HCT116 (cell line): ENCODE measurements at regions not wholly inside any gene's neighbourhood (a gene's known extent, or its start where the extent isn't known, plus 50 kb on each side); places are given as distances from the start of the nearest gene placed in this dataset.

Experiments used
- ATAC-seq: fragments of 200-7000 bp; cut with Tn5 transposase; 2 replicates; pipeline ENCODE4 v1.9.1; 2020; ENCODE audit warnings: mild to moderate bottlenecking, moderate library complexity
- BruUV-seq: library from RNA; stranded (reverse); fragments of 400-500 nt; replicated peaks from 2 replicates; lab custom pipeline; 2021; lab: Mats Ljungman, UMichigan
- CTCF ChIA-PET: fragments of 300-600 bp; sonication (Branson Sonifier 250); formaldehyde crosslinking; loops from one replicate; lab custom pipeline; 2021; ENCODE audit warnings: antibody characterized with exemption; lab: Charles Lee
- POLR2A ChIA-PET: fragments of 300-600, 350-600 bp; sonication (Branson Sonifier 250); formaldehyde crosslinking; loops from one replicate; lab custom pipeline; 2021; ENCODE audit warnings: antibody characterized with exemption; lab: Charles Lee
- RAD21 ChIA-PET, 2 experiments: fragments of 300-600 bp; sonication (Branson Sonifier 250); formaldehyde crosslinking; loops; one replicate each; lab custom pipeline; 2023; ENCODE audit warnings: low total read pairs in 2 of 2; ENCODE audit not compliant: uncharacterized antibody in 2 of 2, unreplicated experiment in 2 of 2, low non-redundant PET in 1 of 2; lab: Charles Lee
- DNase-seq: peaks from one replicate; pipeline ENCODE4 v3.0.0-alpha.2; 2010; ENCODE audit warnings: low read depth, low spot score
- H2AFZ ChIP-seq: fragments of 200-600 bp; shearing (Covaris generic), sonication (generic); 2 replicates; pipeline ENCODE4 v1.6.1; 2017; ENCODE audit warnings: low read depth, mixed run types, mixed read lengths, antibody characterized with exemption, low read length; ENCODE audit not compliant: poor library complexity, severe bottlenecking
- H3K27ac ChIP-seq: 2 replicates; pipeline ENCODE4 v1.5.1; 2012; ENCODE audit warnings: low read depth, low read length
- H3K27me3 ChIP-seq: fragments of 200-600 bp; sonication (generic); 2 replicates; pipeline ENCODE4 v1.6.1; 2016; ENCODE audit warnings: mixed run types, low read length, mixed read lengths; ENCODE audit not compliant: insufficient read depth
- H3K36me3 ChIP-seq, 2 experiments: fragments of 200-500 bp in 1 of 2; fragments of 200-600 bp in 1 of 2; sonication (Bioruptor generic) in 1 of 2; sonication (generic) in 1 of 2; 2 replicates each; pipeline versions ENCODE4 v1.5.1 to v1.6.1; 2014 to 2016; ENCODE audit warnings: low read length in 2 of 2, inconsistent platforms in 1 of 2, mixed read lengths in 1 of 2, mixed run types in 1 of 2; ENCODE audit not compliant: insufficient read depth in 2 of 2, control insufficient read depth in 1 of 2
- H3K4me1 ChIP-seq, 2 experiments: fragments of 200-600 bp in 1 of 2; sonication (generic) in 1 of 2; 2 replicates each; pipeline versions ENCODE4 v1.5.1 to v1.6.1; 2012 to 2017; ENCODE audit warnings: low read length in 2 of 2, inconsistent platforms in 1 of 2, mild to moderate bottlenecking in 1 of 2, mixed read lengths in 1 of 2, mixed run types in 1 of 2, moderate library complexity in 1 of 2; ENCODE audit not compliant: insufficient read depth in 2 of 2, control insufficient read depth in 1 of 2
- H3K4me2 ChIP-seq: fragments of 200-600 bp; sonication (generic); 2 replicates; pipeline ENCODE4 v1.6.1; 2017; ENCODE audit warnings: mixed run types, low read length, mixed read lengths
- H3K4me3 ChIP-seq, 2 experiments: fragments of 200-600 bp in 1 of 2; sonication (generic) in 1 of 2; replicated peaks in 1 of 2; 2 replicates each; pipeline ENCODE4 v1.5.1; 2011 to 2016; ENCODE audit warnings: low read length in 2 of 2, control low read depth in 1 of 2, low read depth in 1 of 2, mild to moderate bottlenecking in 1 of 2, mixed read lengths in 1 of 2, mixed run types in 1 of 2
- H3K79me2 ChIP-seq: fragments of 200-600 bp; sonication (generic); 2 replicates; pipeline ENCODE4 v1.6.1; 2017; ENCODE audit warnings: mild to moderate bottlenecking, mixed run types, low read length, moderate library complexity, mixed read lengths; ENCODE audit not compliant: insufficient read depth
- H3K9ac ChIP-seq: fragments of 200-600 bp; sonication (generic); 2 replicates; pipeline ENCODE4 v1.6.1; 2016; ENCODE audit warnings: low read length, mixed read lengths
- H3K9me2 ChIP-seq: fragments of 200-600 bp; sonication (generic), shearing (Covaris generic); 2 replicates; pipeline ENCODE4 v1.6.1; 2017; ENCODE audit warnings: mixed run types, mild to moderate bottlenecking, moderate library complexity; ENCODE audit not compliant: insufficient read depth
- H3K9me3 ChIP-seq, 2 experiments: fragments of 200-500 bp in 1 of 2; fragments of 200-600 bp in 1 of 2; sonication (Bioruptor generic) in 1 of 2; sonication (generic) in 1 of 2; 2 replicates each; pipeline ENCODE4 v1.6.1; 2014 to 2017; ENCODE audit warnings: low read length in 2 of 2, mixed read lengths in 2 of 2, inconsistent platforms in 1 of 2, low read depth in 1 of 2, mild to moderate bottlenecking in 1 of 2, mixed run types in 1 of 2, moderate library complexity in 1 of 2; ENCODE audit not compliant: control insufficient read depth in 1 of 2, insufficient read depth in 1 of 2
- H4K20me1 ChIP-seq: fragments of 200-600 bp; sonication (generic), shearing (Covaris generic); 2 replicates; pipeline ENCODE4 v1.6.1; 2017; ENCODE audit warnings: mixed run types, mild to moderate bottlenecking, moderate library complexity; ENCODE audit not compliant: insufficient read depth
- CBX3 ChIP-seq: IDR thresholded peaks from 2 replicates; pipeline ENCODE4 v1.6.1; 2012; ENCODE audit warnings: low read depth
- EGR1 ChIP-seq: IDR thresholded peaks from 2 replicates; pipeline ENCODE4 v1.6.1; 2012; ENCODE audit warnings: low read depth
- EZH2 ChIP-seq: fragments of 200-600 bp; sonication (generic); IDR thresholded peaks from 2 replicates; pipeline ENCODE4 v1.6.1; 2017; ENCODE audit warnings: antibody characterized with exemption, mixed run types
- EZH2phosphoT487 ChIP-seq: fragments of 200-600 bp; IDR thresholded peaks from 2 replicates; pipeline ENCODE4 v1.6.1; 2018; ENCODE audit warnings: antibody characterized with exemption, borderline replicate concordance
- JUND ChIP-seq: IDR thresholded peaks from 2 replicates; pipeline ENCODE4 v1.6.1; 2012
- SP1 ChIP-seq: IDR thresholded peaks from 2 replicates; pipeline ENCODE4 v1.6.1; 2012; ENCODE audit warnings: low read depth
- TCF7L2 ChIP-seq: IDR thresholded peaks from 2 replicates; pipeline ENCODE4 v1.7.0; 2011; ENCODE audit warnings: borderline replicate concordance, inconsistent platforms; ENCODE audit not compliant: insufficient read depth, insufficient read length; ENCODE audit errors: extremely low read depth
- ZFX ChIP-seq: fragments of 450-650 bp; IDR thresholded peaks from 2 replicates; pipeline ENCODE4 v1.6.1; 2017
- intact Hi-C: fragments of 100-400 bp; cut with micrococcal nuclease; formaldehyde crosslinking; loops from 2 replicates; pipeline ENCODE4 v1.10.0; 2022
- TF ChIP-seq, protein P1 (sequence below): IDR thresholded peaks from 2 replicates; pipeline ENCODE4 v1.6.1; 2011; ENCODE audit warnings: mild to moderate bottlenecking, low read length, moderate library complexity; ENCODE audit not compliant: insufficient replicate concordance; ENCODE audit errors: extremely low read depth
- TF ChIP-seq, protein P2 (sequence below): IDR thresholded peaks from 2 replicates; pipeline ENCODE4 v1.6.1; 2012

GRCh38 chr3:59578129-59578528 lies 528.3 kb upstream of the CFAP20DC start:
- H3K9me2 ChIP-seq, result no peaks in the 10 kb centered on the region
- no TSS peak for BruUV-seq

More at GRCh38 chr3:59578129-59578528, 528.3 kb upstream of the CFAP20DC start:
- no peak for ATAC-seq
- ChIA-PET CTCF (interaction anchor here (1.4 kb wide), 1 partner anchor 280 kb away, joined by 3 read pairs; no protein-coding TSS in a partner anchor), POLR2A (no interaction called here), RAD21 (no interaction called here)
- intact Hi-C loops, result loop anchor here (5.0 to 10.0 kb wide), 2 partner anchors 1164 to 1797 kb away; no protein-coding TSS in a partner anchor
- H3K9me3 ChIP-seq, result no peaks in the 10 kb centered on the region
- no peaks in the 10 kb centered on the region for H3K79me2 ChIP-seq
- H3K9ac ChIP-seq, result no peak overlapping the region
- H2AFZ ChIP-seq, result no peak overlapping the region
- H3K4me1 ChIP-seq, result peaks cover 3 to 5% of the 10 kb centered on the region in 2 experiments; a peak in 2 of 4 replicates
- H3K4me2 ChIP-seq, result no peak overlapping the region
- H3K36me3 ChIP-seq, result no peaks in the 10 kb centered on the region
- H3K27ac ChIP-seq, result no peak overlapping the region
- H3K4me3 ChIP-seq, result no peak overlapping the region
- TF ChIP-seq JUND (no peak), EGR1 (no peak), TCF7L2 (no peak), SP1 (no peak), ZFX (no peak), EZH2 (no peak), EZH2phosphoT487 (no peak), CBX3 (no peak)
- TF ChIP-seq, protein P1, sequence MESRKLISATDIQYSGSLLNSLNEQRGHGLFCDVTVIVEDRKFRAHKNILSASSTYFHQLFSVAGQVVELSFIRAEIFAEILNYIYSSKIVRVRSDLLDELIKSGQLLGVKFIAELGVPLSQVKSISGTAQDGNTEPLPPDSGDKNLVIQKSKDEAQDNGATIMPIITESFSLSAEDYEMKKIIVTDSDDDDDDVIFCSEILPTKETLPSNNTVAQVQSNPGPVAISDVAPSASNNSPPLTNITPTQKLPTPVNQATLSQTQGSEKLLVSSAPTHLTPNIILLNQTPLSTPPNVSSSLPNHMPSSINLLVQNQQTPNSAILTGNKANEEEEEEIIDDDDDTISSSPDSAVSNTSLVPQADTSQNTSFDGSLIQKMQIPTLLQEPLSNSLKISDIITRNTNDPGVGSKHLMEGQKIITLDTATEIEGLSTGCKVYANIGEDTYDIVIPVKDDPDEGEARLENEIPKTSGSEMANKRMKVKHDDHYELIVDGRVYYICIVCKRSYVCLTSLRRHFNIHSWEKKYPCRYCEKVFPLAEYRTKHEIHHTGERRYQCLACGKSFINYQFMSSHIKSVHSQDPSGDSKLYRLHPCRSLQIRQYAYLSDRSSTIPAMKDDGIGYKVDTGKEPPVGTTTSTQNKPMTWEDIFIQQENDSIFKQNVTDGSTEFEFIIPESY, result no peak
- TF ChIP-seq, protein P2, sequence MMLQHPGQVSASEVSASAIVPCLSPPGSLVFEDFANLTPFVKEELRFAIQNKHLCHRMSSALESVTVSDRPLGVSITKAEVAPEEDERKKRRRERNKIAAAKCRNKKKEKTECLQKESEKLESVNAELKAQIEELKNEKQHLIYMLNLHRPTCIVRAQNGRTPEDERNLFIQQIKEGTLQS, result no peak
- no peak for DNase-seq
- no peaks in the 10 kb centered on the region for H3K27me3 ChIP-seq
- H4K20me1 ChIP-seq, result no peaks in the 10 kb centered on the region
